Panc1 (cell line): ENCODE measurements at regions not wholly inside any gene's neighbourhood (a gene's known extent, or its start where the extent isn't known, plus 50 kb on each side); places are given as distances from the start of the nearest gene placed in this dataset.
"Not testable (repeated sequence)": the region's sequence is repeated elsewhere in the genome, so short reads cannot be mapped to it uniquely, and the experiment has no call there.

Experiments used
- ATAC-seq: fragments of 200-7000 bp; cut with Tn5 transposase; 2 replicates; pipeline ENCODE4 v1.9.1; 2020; ENCODE audit warnings: mild to moderate bottlenecking, moderate library complexity
- BruUV-seq: library from RNA; stranded (reverse); fragments of 400-500 nt; replicated peaks from 2 replicates; lab custom pipeline; 2021; lab: Mats Ljungman, UMichigan
- CTCF ChIA-PET: fragments of 300-600 bp; sonication (Branson Sonifier 250); formaldehyde crosslinking; loops from one replicate; lab custom pipeline; 2022; ENCODE audit warnings: antibody characterized with exemption; lab: Charles Lee
- POLR2A ChIA-PET: fragments of 300-600 bp; sonication (Branson Sonifier 250); formaldehyde crosslinking; loops from one replicate; lab custom pipeline; 2022; ENCODE audit warnings: antibody characterized with exemption; lab: Charles Lee
- DNase-seq: peaks from one replicate; pipeline ENCODE4 v3.0.0-alpha.2; 2010; ENCODE audit warnings: low read depth, low spot score
- H3K27ac ChIP-seq: 2 replicates; pipeline ENCODE4 v1.5.1; 2011; ENCODE audit warnings: mild to moderate bottlenecking, low read length, inconsistent platforms
- H3K27me3 ChIP-seq: fragments of 200-500 bp; sonication (Bioruptor generic); 2 replicates; pipeline ENCODE4 v1.6.0; 2014; ENCODE audit warnings: low read length, inconsistent platforms; ENCODE audit not compliant: control insufficient read depth, insufficient read depth
- H3K36me3 ChIP-seq: fragments of 200-500 bp; sonication (Bioruptor generic); 2 replicates; pipeline ENCODE4 v1.5.1; 2014; ENCODE audit warnings: inconsistent platforms, mild to moderate bottlenecking, low read length, moderate library complexity; ENCODE audit not compliant: control insufficient read depth, insufficient read depth
- H3K4me1 ChIP-seq: 2 replicates; pipeline ENCODE4 v1.5.1; 2011; ENCODE audit warnings: inconsistent platforms, mild to moderate bottlenecking, low read length, moderate library complexity; ENCODE audit not compliant: control insufficient read depth, insufficient read depth
- H3K4me3 ChIP-seq, 2 experiments: 2 replicates each; pipeline ENCODE4 v1.5.1; 2011 to 2012; ENCODE audit warnings: low read depth in 2 of 2, low read length in 2 of 2, mild to moderate bottlenecking in 2 of 2, inconsistent platforms in 1 of 2, moderate library complexity in 1 of 2
- H3K9me3 ChIP-seq: fragments of 200-500 bp; sonication (Bioruptor generic); 2 replicates; pipeline ENCODE4 v1.5.1; 2014; ENCODE audit warnings: low read depth, mild to moderate bottlenecking, inconsistent platforms, low read length, moderate library complexity; ENCODE audit not compliant: control insufficient read depth, insufficient read depth
- POLR2AphosphoS5 ChIP-seq: IDR thresholded peaks from 2 replicates; pipeline ENCODE4 v1.6.1; 2012; ENCODE audit warnings: mild to moderate bottlenecking, low read depth, low read length, moderate library complexity
- SIN3A ChIP-seq: IDR thresholded peaks from 2 replicates; pipeline ENCODE4 v1.6.1; 2012; ENCODE audit warnings: low read depth, mild to moderate bottlenecking, low read length, moderate library complexity, borderline replicate concordance; ENCODE audit not compliant: insufficient read depth
- TCF7L2 ChIP-seq: IDR thresholded peaks from 2 replicates; pipeline ENCODE4 v1.6.1; 2011; ENCODE audit warnings: mild to moderate bottlenecking, low read depth, low read length, inconsistent platforms
- in situ Hi-C: cut with HindIII; loops from 2 replicates; pipeline ENCODE4 v1.10.0; 2016; ENCODE audit warnings: low sequenced_read_pairs, low pct_unique_long_range_greater_than_20kb
- intact Hi-C: fragments of 100-400 bp; cut with micrococcal nuclease; formaldehyde crosslinking; loops from one replicate; pipeline ENCODE4 v1.10.0; 2022; ENCODE audit not compliant: unreplicated experiment
- TF ChIP-seq, protein P1 (sequence below), 2 experiments: IDR thresholded peaks; 2 replicates each; pipeline ENCODE4 v1.6.1; 2011 to 2012; ENCODE audit warnings: low read depth in 2 of 2, control low read depth in 1 of 2, low read length in 1 of 2, mild to moderate bottlenecking in 1 of 2, moderate library complexity in 1 of 2; ENCODE audit not compliant: insufficient read depth in 1 of 2
- TF ChIP-seq, protein P2 (sequence below): fragments of 450-650 bp; IDR thresholded peaks from 2 replicates; pipeline ENCODE4 v1.5.1; 2017; ENCODE audit warnings: mild to moderate bottlenecking

GRCh38 chr16:17962726-17963125 lies 373.8 kb downstream of the NPIPA8 start:
- POLR2A ChIA-PET = no interaction called here
- Histone ChIP-seq H3K9me3 (no peaks in the 10 kb centered on the region), H3K27ac (no peak overlapping the region), H3K4me3 (no peak overlapping the region), H3K27me3 (no peaks in the 10 kb centered on the region), H3K36me3 (no peaks in the 10 kb centered on the region), H3K4me1 (no peaks in the 10 kb centered on the region)
- TF ChIP-seq, protein P1, sequence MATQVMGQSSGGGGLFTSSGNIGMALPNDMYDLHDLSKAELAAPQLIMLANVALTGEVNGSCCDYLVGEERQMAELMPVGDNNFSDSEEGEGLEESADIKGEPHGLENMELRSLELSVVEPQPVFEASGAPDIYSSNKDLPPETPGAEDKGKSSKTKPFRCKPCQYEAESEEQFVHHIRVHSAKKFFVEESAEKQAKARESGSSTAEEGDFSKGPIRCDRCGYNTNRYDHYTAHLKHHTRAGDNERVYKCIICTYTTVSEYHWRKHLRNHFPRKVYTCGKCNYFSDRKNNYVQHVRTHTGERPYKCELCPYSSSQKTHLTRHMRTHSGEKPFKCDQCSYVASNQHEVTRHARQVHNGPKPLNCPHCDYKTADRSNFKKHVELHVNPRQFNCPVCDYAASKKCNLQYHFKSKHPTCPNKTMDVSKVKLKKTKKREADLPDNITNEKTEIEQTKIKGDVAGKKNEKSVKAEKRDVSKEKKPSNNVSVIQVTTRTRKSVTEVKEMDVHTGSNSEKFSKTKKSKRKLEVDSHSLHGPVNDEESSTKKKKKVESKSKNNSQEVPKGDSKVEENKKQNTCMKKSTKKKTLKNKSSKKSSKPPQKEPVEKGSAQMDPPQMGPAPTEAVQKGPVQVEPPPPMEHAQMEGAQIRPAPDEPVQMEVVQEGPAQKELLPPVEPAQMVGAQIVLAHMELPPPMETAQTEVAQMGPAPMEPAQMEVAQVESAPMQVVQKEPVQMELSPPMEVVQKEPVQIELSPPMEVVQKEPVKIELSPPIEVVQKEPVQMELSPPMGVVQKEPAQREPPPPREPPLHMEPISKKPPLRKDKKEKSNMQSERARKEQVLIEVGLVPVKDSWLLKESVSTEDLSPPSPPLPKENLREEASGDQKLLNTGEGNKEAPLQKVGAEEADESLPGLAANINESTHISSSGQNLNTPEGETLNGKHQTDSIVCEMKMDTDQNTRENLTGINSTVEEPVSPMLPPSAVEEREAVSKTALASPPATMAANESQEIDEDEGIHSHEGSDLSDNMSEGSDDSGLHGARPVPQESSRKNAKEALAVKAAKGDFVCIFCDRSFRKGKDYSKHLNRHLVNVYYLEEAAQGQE (IDR thresholded peaks at IDR 0.05; ENCODE audit: insufficient read depth in 1 of 2, low read depth in 2 of 2, low read length in 1 of 2) = no peak
- TF ChIP-seq, protein P2, sequence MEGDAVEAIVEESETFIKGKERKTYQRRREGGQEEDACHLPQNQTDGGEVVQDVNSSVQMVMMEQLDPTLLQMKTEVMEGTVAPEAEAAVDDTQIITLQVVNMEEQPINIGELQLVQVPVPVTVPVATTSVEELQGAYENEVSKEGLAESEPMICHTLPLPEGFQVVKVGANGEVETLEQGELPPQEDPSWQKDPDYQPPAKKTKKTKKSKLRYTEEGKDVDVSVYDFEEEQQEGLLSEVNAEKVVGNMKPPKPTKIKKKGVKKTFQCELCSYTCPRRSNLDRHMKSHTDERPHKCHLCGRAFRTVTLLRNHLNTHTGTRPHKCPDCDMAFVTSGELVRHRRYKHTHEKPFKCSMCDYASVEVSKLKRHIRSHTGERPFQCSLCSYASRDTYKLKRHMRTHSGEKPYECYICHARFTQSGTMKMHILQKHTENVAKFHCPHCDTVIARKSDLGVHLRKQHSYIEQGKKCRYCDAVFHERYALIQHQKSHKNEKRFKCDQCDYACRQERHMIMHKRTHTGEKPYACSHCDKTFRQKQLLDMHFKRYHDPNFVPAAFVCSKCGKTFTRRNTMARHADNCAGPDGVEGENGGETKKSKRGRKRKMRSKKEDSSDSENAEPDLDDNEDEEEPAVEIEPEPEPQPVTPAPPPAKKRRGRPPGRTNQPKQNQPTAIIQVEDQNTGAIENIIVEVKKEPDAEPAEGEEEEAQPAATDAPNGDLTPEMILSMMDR = no peak
- TF ChIP-seq SIN3A (no peak), POLR2AphosphoS5 (no peak), TCF7L2 (no peak)
- intact Hi-C loops = no loop called here
- DNase-seq = no peak
- in situ Hi-C loops = no loop called here
- BruUV-seq = no TSS peak
- CTCF ChIA-PET = no interaction called here
- ATAC-seq = no peak

DNA sequence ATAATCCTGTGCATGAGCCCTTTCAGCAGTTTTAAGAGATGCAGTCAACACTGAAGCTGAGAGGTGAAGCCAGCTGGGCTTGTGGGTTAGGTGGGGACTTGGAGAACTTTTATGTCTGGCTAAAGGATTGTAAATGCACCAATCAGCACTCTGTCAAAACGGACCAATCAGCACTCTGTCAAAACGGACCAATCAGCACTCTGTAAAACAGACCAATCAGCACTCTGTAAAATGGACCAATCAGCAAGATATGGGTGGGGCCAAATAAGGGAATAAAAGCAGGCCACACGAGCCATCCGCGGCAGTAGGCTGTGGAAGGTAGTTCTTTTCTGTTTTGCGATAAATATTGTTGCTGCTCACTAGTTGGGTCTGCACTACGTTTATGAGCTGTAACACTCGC lies 374.7 kb downstream of the NPIPA8 start:
- not testable (repeated sequence) for BruUV-seq

GRCh38 chr16:17951378-17951777 lies 385.2 kb downstream of the NPIPA8 start:
- H3K36me3 ChIP-seq = no peaks in the 10 kb centered on the region
- intact Hi-C loops = no loop called here
- no peaks in the 10 kb centered on the region for H3K4me1 ChIP-seq
- H3K4me3 ChIP-seq = no peak overlapping the region
- TF ChIP-seq, protein P2 = no peak; the same call in 1 of the 2 replicates
- TF ChIP-seq POLR2AphosphoS5 (no peak), TCF7L2 (no peak), SIN3A (no peak)
- TF ChIP-seq, protein P1 (IDR thresholded peaks at IDR 0.05; ENCODE audit: insufficient read depth in 1 of 2, low read depth in 2 of 2, low read length in 1 of 2) = no peak
- BruUV-seq = no TSS peak
- ChIA-PET CTCF (no interaction called here), POLR2A (no interaction called here)
- ATAC-seq (no peak), DNase-seq (no peak)
- in situ Hi-C loops = no loop called here
- peaks cover 19% of the 10 kb centered on the region for H3K27me3 ChIP-seq
- no peaks in the 10 kb centered on the region for H3K9me3 ChIP-seq
- no peak overlapping the region for H3K27ac ChIP-seq

More for the DNA sequence above, 374.7 kb downstream of the NPIPA8 start:
- in situ Hi-C loops, H3K36me3 ChIP-seq, CTCF ChIA-PET, DNase-seq, H3K4me1 ChIP-seq, intact Hi-C loops, ATAC-seq, H3K27ac ChIP-seq, H3K4me3 ChIP-seq, H3K9me3 ChIP-seq, H3K27me3 ChIP-seq, POLR2A ChIA-PET: not testable (repeated sequence)
